CD4-positive, alpha-beta T cell treated with Interleukin-10 for 1 hour (primary cell): ENCODE measurements at regions not wholly inside any gene's neighbourhood (a gene's known extent, or its start where the extent isn't known, plus 50 kb on each side); places are given as distances from the start of the nearest gene placed in this dataset.
"Not testable (repeated sequence)": the region's sequence is repeated elsewhere in the genome, so short reads cannot be mapped to it uniquely, and the experiment has no call there.

Experiments used
- DNase-seq: peaks from one replicate; pipeline ENCODE4 v3.0.0-alpha.2; 2020

DNA sequence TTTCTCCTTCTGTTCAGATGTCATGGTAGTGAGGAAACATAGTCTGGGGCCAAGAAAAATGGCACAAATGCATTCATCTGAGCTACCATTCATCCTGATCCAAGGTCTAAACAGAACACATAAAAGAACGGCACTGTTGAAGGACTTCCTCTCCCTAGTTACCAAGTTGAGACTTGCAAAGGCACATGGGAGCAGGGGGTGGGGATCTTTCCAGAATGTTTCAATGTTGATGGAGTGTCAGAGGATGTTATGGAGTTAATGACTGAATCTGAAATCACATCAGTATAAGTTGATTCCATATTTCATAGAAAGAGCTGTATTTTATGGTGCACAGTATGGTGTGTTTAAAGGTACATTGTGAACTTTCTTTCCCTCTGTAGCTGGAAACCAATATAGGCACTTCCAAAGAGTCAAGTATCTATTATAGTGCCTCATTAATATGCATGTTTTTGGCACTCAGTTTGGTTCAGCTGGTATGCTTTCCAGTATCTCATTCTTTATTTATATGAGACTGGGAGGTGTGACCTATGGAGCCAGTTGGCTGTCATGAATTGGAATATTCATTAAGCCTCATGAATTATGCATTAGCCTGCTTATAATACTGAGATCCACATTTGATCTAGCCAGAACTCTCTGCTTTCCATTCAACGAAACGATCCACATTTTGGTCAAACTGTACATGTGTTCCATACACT lies 603.0 kb downstream of the NR2F1-AS1 start:
- DNase-seq: no peak

DNA sequence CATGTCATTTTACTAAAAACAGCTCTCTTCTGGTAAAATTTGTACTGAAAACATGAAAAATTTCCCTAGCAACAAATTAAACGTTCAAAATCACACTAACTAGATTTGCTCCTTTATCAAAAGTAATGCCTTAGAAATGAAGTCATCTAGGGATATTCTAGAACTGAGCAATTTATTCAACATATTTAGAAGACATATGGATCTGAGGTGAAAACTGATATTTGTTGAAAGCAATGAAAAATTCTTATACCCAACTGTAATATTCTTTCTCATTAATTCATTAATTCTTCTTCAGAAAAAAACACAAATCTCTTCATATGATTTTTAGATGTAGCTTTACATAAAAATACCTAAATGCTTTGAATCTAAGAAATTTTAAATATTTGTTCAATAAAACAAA lies 604.9 kb downstream of the NR2F1-AS1 start:
- DNase-seq: no peak

DNA sequence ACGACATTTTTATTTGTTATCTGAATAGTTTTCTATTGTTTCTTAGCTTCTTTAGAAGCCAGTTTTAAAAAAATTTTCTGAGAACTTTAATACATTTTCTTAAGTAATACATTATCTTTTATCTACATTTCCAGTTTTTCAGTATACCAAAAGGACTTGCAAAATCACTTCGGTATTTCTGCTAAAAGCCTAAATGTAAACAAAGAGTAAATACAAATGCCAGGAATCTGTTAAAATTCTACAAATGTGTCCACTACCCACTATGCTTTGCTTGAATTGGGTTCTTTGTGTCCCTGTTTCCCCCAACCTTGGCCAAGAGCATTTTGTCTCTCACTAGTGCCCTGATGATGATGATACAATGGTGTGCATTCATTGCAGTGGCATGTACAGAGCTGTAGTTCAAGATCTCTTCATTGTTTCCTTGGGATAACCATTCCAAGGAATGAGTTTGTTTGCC lies 611.2 kb downstream of the NR2F1-AS1 start:
- DNase-seq: no peak

DNA sequence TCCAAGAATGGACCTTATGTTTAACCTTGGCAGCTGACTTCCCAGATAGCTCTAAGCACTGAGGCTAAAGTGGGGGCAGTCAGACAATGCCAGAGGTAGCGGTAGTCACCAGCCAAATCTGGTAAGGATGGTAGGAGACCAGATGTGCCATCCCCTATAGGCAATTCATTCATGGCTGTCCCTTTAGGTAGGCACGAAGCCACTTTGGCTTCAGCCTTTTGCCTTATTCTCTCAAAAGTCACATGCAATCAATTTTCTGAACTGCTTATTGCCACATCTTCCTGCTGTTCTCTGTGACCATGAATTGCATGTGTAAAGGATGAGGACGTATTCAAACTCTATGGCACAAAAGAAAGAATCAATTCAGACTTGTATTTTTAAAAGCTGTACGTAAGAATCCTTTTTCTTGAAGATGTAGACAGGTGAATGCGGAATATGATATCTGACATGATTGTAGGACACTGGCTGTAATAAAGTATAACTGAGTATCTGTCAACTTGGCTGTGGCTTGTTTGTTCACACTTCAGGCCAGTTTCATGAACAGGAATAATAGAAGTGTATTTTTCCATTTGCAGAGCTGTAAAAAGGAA lies 611.7 kb downstream of the NR2F1-AS1 start:
- DNase-seq: no peak

GRCh38 chr5:92963800-92964199 lies 617.2 kb downstream of the NR2F1-AS1 start:
- DNase-seq: no peak

- no peak for DNase-seq
These were observed 618.3 kb downstream of the NR2F1-AS1 start for GRCh38 chr5:92962752-92963151.

DNA sequence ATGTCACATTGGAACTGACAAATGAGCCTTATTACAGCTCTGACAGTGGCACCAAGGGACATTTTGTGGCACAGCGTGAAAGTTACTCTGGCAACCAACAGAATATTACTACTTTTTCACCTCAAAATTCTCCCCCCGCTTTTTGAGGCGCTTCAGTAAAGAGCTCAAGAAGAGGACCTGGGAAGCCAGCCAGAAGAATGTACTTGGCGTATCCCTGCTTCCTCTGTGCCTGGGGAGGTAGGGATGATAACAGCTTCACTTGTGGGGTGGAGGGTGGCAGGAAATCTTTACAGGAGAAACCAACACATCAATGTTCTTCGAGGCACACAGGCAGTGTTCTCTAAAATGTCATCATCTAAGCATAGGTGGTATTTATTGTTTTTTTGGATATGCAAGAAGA lies 624.1 kb downstream of the NR2F1-AS1 start:
- DNase-seq: no peak

GRCh38 chr5:92952243-92952642 lies 628.8 kb downstream of the NR2F1-AS1 start:
- no peak for DNase-seq

- DNase-seq: no peak
These were observed 629.3 kb downstream of the NR2F1-AS1 start for GRCh38 chr5:92951746-92952145.

GRCh38 chr5:92946546-92946945 lies 634.5 kb downstream of the NR2F1-AS1 start:
- no peak for DNase-seq

DNA sequence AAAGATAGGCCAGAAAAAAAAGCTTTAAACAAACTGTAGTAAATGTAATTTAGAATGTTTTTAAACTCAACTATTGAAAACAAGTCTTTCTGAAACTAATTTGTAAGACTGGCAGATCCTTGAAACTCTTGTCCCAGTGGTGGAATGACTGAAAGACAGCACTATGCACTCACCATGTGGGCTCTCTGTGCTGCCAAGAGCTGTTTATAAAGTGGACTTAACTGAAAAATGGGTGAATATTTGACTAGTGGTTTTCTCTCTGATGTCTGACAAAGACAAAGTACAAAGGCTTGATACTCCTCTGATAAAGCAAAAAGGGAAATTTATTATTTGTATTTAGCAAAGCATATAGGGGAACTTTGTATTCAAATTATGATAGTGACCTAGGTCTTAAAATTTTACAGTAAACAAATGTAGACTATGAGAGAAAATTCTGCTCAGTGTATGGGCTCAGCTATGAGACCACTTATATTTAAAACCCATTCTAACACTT lies 635.4 kb downstream of the NR2F1-AS1 start:
- DNase-seq: no peak

DNA sequence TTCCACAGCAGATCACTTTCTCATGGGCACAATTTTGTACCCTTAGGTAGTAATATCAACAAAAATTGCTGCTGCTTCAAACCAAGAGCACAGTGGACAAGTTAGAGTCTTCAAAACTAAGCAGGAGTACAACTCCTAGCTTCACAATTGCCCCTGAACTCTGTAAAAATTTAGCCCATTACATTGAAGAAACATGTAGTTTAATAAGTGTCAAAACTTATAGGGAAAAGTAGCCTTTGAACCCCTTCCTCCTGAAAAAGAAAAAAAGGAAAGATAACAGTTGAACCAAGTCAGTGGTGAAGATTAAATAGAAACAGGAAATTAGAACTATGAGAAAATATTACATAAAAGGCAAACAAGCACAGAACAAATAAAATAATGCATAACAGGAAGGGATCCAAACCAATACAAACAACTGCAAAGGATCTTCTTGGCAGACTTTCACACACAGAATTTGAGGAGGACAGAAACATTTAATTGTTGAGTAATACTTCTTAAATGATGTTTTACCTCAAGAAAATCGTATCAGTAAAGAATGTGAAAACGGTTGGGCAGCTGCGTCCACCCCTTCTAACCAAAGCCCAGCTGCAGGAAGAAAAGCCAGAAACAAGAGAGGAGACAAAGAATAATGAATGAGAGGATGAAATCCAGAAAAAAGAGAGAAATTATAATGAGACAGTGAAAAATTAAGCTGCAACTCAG lies 636.0 kb downstream of the NR2F1-AS1 start:
- DNase-seq: no peak

GRCh38 chr5:92944337-92944736 lies 636.7 kb downstream of the NR2F1-AS1 start:
- no peak for DNase-seq

GRCh38 chr5:92942762-92943161 lies 638.3 kb downstream of the NR2F1-AS1 start:
- no peak for DNase-seq

DNA sequence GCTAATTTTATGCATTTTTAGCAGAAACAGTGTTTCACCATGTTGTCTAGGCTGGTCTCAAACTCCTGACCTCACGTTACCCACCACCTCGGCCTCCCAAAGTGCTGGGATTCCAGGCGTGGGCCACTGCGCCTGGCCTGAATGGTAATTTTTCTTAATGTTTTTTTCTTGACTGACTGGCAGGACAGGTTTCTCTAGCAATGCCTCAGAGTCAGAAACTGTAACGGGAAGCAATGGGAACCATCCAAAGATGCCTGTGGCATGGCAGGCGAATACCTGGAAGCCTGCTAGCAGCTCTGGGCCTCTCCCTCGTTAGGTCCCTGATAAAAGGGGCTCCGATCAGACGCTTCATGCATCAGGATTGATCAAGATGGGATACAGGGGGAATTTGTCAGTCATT lies 639.2 kb downstream of the NR2F1-AS1 start:
- DNase-seq: no peak

DNA sequence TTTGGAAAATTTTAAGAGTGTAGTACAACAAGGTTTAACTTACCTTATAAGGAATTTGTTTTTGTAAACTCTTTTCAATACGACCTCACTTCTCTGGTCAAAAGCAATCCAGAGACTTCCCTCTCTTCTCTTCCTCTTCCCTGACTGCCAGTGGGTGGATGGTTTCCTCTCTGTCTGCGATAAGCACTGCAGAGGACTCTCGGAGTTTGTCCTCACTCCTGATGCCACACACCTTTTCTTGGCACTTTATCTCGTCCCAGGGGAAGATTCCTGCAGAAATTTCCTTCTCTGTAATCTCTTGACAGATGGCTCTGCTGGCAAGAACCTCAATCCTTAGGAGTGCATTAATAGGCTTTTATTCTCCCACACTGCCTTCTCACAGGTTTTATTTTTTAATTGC lies 641.6 kb downstream of the NR2F1-AS1 start:
- no peak for DNase-seq

GRCh38 chr5:92937396-92937795 lies 643.6 kb downstream of the NR2F1-AS1 start:
- not testable (repeated sequence) for DNase-seq

DNA sequence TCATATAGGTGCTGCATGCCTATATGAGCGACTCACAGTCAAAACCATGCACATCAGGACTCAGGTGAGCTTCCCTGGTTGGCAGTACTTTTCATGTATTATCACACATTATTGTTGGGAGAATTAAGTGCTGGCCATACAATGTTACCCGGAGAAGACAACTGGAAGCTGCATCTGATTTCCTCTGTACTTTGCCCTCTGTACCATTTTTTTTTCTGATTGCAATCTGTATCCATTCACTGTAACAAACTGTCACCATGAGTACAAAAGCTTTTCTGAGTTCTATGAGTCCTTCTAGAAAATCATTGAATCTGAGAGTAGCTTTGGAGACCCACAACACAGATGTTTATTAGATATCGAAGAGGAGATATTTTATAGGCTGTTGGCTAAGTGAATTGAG lies 651.0 kb downstream of the NR2F1-AS1 start:
- no peak for DNase-seq

GRCh38 chr5:92927291-92927778 lies 653.7 kb downstream of the NR2F1-AS1 start:
- DNase-seq: no peak

GRCh38 chr5:92923885-92924284 lies 657.1 kb downstream of the NR2F1-AS1 start:
- DNase-seq: no peak

GRCh38 chr5:92922231-92922967 lies 658.6 kb downstream of the NR2F1-AS1 start:
- no peak for DNase-seq

GRCh38 chr5:92917044-92917443 lies 664.0 kb downstream of the NR2F1-AS1 start:
- DNase-seq: no peak

DNA sequence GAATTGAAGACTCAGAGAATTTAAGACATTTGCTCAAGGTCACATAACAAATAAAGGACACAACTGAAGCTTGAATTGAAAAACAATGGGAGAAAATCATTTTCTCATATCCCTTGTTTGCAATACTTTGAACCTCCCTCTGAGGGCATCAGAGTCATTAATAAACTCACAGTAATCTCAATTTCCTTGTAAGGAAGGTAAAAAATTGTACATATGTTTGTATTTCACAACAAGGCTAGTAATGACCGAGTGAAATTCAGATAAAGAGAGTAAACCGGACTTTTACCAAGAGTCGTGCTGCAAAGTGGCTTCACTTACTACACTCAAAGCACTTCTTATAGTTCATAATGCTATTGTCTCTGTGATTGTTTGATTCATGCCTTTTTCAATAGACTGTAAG lies 665.0 kb downstream of the NR2F1-AS1 start:
- DNase-seq: no peak
